ENCODE measurements at regions not wholly inside any gene's neighbourhood (a gene's known extent, or its start where the extent isn't known, plus 50 kb on each side); places are given as distances from the start of the nearest gene placed in this dataset.
"Not testable (repeated sequence)": the region's sequence is repeated elsewhere in the genome, so short reads cannot be mapped to it uniquely, and the experiment has no call there.

- H3K23ac ChIP-seq (ENCODE audit: low read length); H4K12ac ChIP-seq (ENCODE audit: low read depth, low read length); H3K4me1 ChIP-seq (ENCODE audit: control insufficient read depth in 1 of 2, insufficient read depth in 2 of 2, low read length in 2 of 2); H3K79me2 ChIP-seq (ENCODE audit: control insufficient read depth, insufficient read depth, low read length, poor library complexity); H3K18ac ChIP-seq (ENCODE audit: low read length); H3K27ac ChIP-seq (ENCODE audit: low read depth, low read length); H3K9me3 ChIP-seq (ENCODE audit: insufficient read depth, low read depth, low read length); H3K4ac ChIP-seq (ENCODE audit: low read depth, low read length); H4K91ac ChIP-seq (ENCODE audit: low read depth, low read length); H3K4me3 ChIP-seq (ENCODE audit: low read depth, low read length); H3K9ac ChIP-seq (ENCODE audit: low read length); H3K79me1 ChIP-seq (ENCODE audit: low read length); H3K36me3 ChIP-seq (ENCODE audit: control insufficient read depth in 1 of 2, insufficient read depth in 2 of 2, low read length in 2 of 2); DNase-seq; H3K27me3 ChIP-seq (ENCODE audit: insufficient read depth, low read length); H2BK120ac ChIP-seq (ENCODE audit: insufficient read depth, low read length, poor library complexity); H4K8ac ChIP-seq (ENCODE audit: low read depth, low read length); H2AFZ ChIP-seq (ENCODE audit: insufficient read depth, low read length, poor library complexity); H2AK5ac ChIP-seq (ENCODE audit: low read length); H3K4me2 ChIP-seq (ENCODE audit: low read length); H3K14ac ChIP-seq (ENCODE audit: low read length); H2BK12ac ChIP-seq (ENCODE audit: low read length); H2BK5ac ChIP-seq (ENCODE audit: low read depth, low read length, poor library complexity): not testable (repeated sequence)
- WGBS (ENCODE audit: extremely low coverage, insufficient coverage, insufficient read length), result no CpG with 5 or more reads among the region's 1 CpG
These were observed 135.8 kb upstream of the POTEB2 start for GRCh38 chr15:21001950-21002349.

- H2BK12ac ChIP-seq (ENCODE audit: low read length); H3K27ac ChIP-seq (ENCODE audit: low read depth, low read length); H4K12ac ChIP-seq (ENCODE audit: low read depth, low read length); H3K9ac ChIP-seq (ENCODE audit: low read length); H3K4me3 ChIP-seq (ENCODE audit: low read depth, low read length); H4K8ac ChIP-seq (ENCODE audit: low read depth, low read length); H3K9me3 ChIP-seq (ENCODE audit: insufficient read depth, low read depth, low read length); H2BK5ac ChIP-seq (ENCODE audit: low read depth, low read length, poor library complexity); H3K23ac ChIP-seq (ENCODE audit: low read length); H2BK120ac ChIP-seq (ENCODE audit: insufficient read depth, low read length, poor library complexity); DNase-seq; H4K91ac ChIP-seq (ENCODE audit: low read depth, low read length); H3K27me3 ChIP-seq (ENCODE audit: insufficient read depth, low read length); H3K36me3 ChIP-seq (ENCODE audit: control insufficient read depth in 1 of 2, insufficient read depth in 2 of 2, low read length in 2 of 2); H3K79me2 ChIP-seq (ENCODE audit: control insufficient read depth, insufficient read depth, low read length, poor library complexity); H3K4me2 ChIP-seq (ENCODE audit: low read length); H3K4me1 ChIP-seq (ENCODE audit: control insufficient read depth in 1 of 2, insufficient read depth in 2 of 2, low read length in 2 of 2); H3K79me1 ChIP-seq (ENCODE audit: low read length); H3K14ac ChIP-seq (ENCODE audit: low read length); H3K18ac ChIP-seq (ENCODE audit: low read length); H3K4ac ChIP-seq (ENCODE audit: low read depth, low read length); H2AK5ac ChIP-seq (ENCODE audit: low read length); H2AFZ ChIP-seq (ENCODE audit: insufficient read depth, low read length, poor library complexity): not testable (repeated sequence)
These were observed 125.6 kb upstream of the POTEB2 start for GRCh38 chr15:20991691-20992090.

DNA sequence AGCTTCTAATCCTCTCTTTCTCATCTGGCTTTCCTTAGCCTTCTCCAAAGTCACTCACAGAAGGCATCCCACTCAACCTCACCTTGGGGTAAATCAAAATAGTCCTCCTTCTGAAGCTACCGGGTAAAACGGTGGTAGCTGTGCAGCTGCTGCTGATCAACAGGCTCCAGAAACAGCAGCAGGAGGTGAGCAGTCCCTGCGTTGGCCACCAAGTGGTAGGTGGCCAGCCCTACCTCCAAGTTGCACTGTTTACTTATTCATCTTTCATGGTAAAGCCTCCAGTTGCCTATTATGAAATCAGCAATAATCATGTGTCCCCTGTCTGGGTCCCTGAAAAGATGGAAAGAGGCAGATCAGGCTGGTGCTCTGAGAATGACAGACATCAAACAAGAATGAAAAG lies 125.1 kb upstream of the POTEB2 start:
- not testable (repeated sequence) for H3K27ac ChIP-seq (ENCODE audit: low read depth, low read length)

DNA sequence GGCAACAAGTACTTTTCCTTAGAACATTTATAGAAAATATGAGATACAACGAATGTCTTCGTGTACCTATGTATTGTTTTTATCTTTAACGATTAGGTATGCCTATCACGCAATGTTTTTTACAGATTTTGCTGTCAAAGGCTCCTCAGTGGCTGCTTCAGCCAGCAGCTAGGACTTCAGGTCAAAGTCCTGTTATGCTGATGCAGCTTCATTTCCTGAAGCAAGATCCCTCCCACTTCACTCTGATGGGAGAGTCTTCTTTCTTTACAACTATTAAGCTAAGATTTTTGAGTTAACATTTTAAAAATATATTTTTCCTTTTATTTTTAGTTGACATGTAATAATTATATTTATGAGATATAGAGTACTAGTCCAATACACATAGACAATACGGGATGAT lies 120.7 kb upstream of the POTEB2 start:
- not testable (repeated sequence) for H4K12ac ChIP-seq (ENCODE audit: low read depth, low read length); H2AK5ac ChIP-seq (ENCODE audit: low read length); H3K4me1 ChIP-seq (ENCODE audit: control insufficient read depth in 1 of 2, insufficient read depth in 2 of 2, low read length in 2 of 2); H3K27ac ChIP-seq (ENCODE audit: low read depth, low read length); H3K23ac ChIP-seq (ENCODE audit: low read length); H3K79me1 ChIP-seq (ENCODE audit: low read length); H2BK120ac ChIP-seq (ENCODE audit: insufficient read depth, low read length, poor library complexity); H2AFZ ChIP-seq (ENCODE audit: insufficient read depth, low read length, poor library complexity); H3K79me2 ChIP-seq (ENCODE audit: control insufficient read depth, insufficient read depth, low read length, poor library complexity); H4K91ac ChIP-seq (ENCODE audit: low read depth, low read length); H2BK5ac ChIP-seq (ENCODE audit: low read depth, low read length, poor library complexity); DNase-seq; H3K4me2 ChIP-seq (ENCODE audit: low read length); H3K9me3 ChIP-seq (ENCODE audit: insufficient read depth, low read depth, low read length); H3K18ac ChIP-seq (ENCODE audit: low read length); H3K4ac ChIP-seq (ENCODE audit: low read depth, low read length); H3K4me3 ChIP-seq (ENCODE audit: low read depth, low read length); H3K9ac ChIP-seq (ENCODE audit: low read length); H3K27me3 ChIP-seq (ENCODE audit: insufficient read depth, low read length); H4K8ac ChIP-seq (ENCODE audit: low read depth, low read length); H2BK12ac ChIP-seq (ENCODE audit: low read length); H3K36me3 ChIP-seq (ENCODE audit: control insufficient read depth in 1 of 2, insufficient read depth in 2 of 2, low read length in 2 of 2); H3K14ac ChIP-seq (ENCODE audit: low read length)
- no CpG with 5 or more reads among the region's 5 CpGs for whole genome bisulfite sequencing (ENCODE audit: extremely low coverage, insufficient coverage, insufficient read length)

More for the DNA sequence above, 125.1 kb upstream of the POTEB2 start:
- not testable (repeated sequence) for H3K4me3 ChIP-seq (ENCODE audit: low read depth, low read length); DNase-seq; H4K12ac ChIP-seq (ENCODE audit: low read depth, low read length); H3K18ac ChIP-seq (ENCODE audit: low read length); H3K79me1 ChIP-seq (ENCODE audit: low read length); H3K36me3 ChIP-seq (ENCODE audit: control insufficient read depth in 1 of 2, insufficient read depth in 2 of 2, low read length in 2 of 2); H3K4me1 ChIP-seq (ENCODE audit: control insufficient read depth in 1 of 2, insufficient read depth in 2 of 2, low read length in 2 of 2); H2AFZ ChIP-seq (ENCODE audit: insufficient read depth, low read length, poor library complexity); H4K8ac ChIP-seq (ENCODE audit: low read depth, low read length); H2BK12ac ChIP-seq (ENCODE audit: low read length); H3K4me2 ChIP-seq (ENCODE audit: low read length); H2BK120ac ChIP-seq (ENCODE audit: insufficient read depth, low read length, poor library complexity); H3K4ac ChIP-seq (ENCODE audit: low read depth, low read length); H3K9ac ChIP-seq (ENCODE audit: low read length); H4K91ac ChIP-seq (ENCODE audit: low read depth, low read length); H3K14ac ChIP-seq (ENCODE audit: low read length); H2BK5ac ChIP-seq (ENCODE audit: low read depth, low read length, poor library complexity); H2AK5ac ChIP-seq (ENCODE audit: low read length); H3K23ac ChIP-seq (ENCODE audit: low read length); H3K9me3 ChIP-seq (ENCODE audit: insufficient read depth, low read depth, low read length); H3K79me2 ChIP-seq (ENCODE audit: control insufficient read depth, insufficient read depth, low read length, poor library complexity); H3K27me3 ChIP-seq (ENCODE audit: insufficient read depth, low read length)
- WGBS (ENCODE audit: extremely low coverage, insufficient coverage, insufficient read length), result no CpG with 5 or more reads among the region's 3 CpGs

- not testable (repeated sequence) for H3K4ac ChIP-seq (ENCODE audit: low read depth, low read length); H3K9me3 ChIP-seq (ENCODE audit: insufficient read depth, low read depth, low read length); H3K79me2 ChIP-seq (ENCODE audit: control insufficient read depth, insufficient read depth, low read length, poor library complexity); H4K12ac ChIP-seq (ENCODE audit: low read depth, low read length); H3K4me2 ChIP-seq (ENCODE audit: low read length); DNase-seq; H2BK12ac ChIP-seq (ENCODE audit: low read length); H3K9ac ChIP-seq (ENCODE audit: low read length); H2AFZ ChIP-seq (ENCODE audit: insufficient read depth, low read length, poor library complexity); H4K91ac ChIP-seq (ENCODE audit: low read depth, low read length); H3K23ac ChIP-seq (ENCODE audit: low read length); H4K8ac ChIP-seq (ENCODE audit: low read depth, low read length); H3K36me3 ChIP-seq (ENCODE audit: control insufficient read depth in 1 of 2, insufficient read depth in 2 of 2, low read length in 2 of 2); H3K4me1 ChIP-seq (ENCODE audit: control insufficient read depth in 1 of 2, insufficient read depth in 2 of 2, low read length in 2 of 2); H2BK120ac ChIP-seq (ENCODE audit: insufficient read depth, low read length, poor library complexity); H3K79me1 ChIP-seq (ENCODE audit: low read length); H2AK5ac ChIP-seq (ENCODE audit: low read length); H3K4me3 ChIP-seq (ENCODE audit: low read depth, low read length); H3K18ac ChIP-seq (ENCODE audit: low read length); H3K14ac ChIP-seq (ENCODE audit: low read length); H2BK5ac ChIP-seq (ENCODE audit: low read depth, low read length, poor library complexity); H3K27me3 ChIP-seq (ENCODE audit: insufficient read depth, low read length); H3K27ac ChIP-seq (ENCODE audit: low read depth, low read length)
- no CpG with 5 or more reads among the region's 1 CpG for WGBS (ENCODE audit: extremely low coverage, insufficient coverage, insufficient read length)
These were observed 111.9 kb upstream of the POTEB2 start for GRCh38 chr15:20978057-20978456.
